Skin of body (tissue), 1 donor: ENCODE measurements at regions not wholly inside any gene's neighbourhood (a gene's known extent, or its start where the extent isn't known, plus 50 kb on each side); places are given as distances from the start of the nearest gene placed in this dataset.

Source experiments
- DNase-seq: peaks from one replicate; lab custom pipeline; 2025; lab: John Stamatoyannopoulos, UW

DNA sequence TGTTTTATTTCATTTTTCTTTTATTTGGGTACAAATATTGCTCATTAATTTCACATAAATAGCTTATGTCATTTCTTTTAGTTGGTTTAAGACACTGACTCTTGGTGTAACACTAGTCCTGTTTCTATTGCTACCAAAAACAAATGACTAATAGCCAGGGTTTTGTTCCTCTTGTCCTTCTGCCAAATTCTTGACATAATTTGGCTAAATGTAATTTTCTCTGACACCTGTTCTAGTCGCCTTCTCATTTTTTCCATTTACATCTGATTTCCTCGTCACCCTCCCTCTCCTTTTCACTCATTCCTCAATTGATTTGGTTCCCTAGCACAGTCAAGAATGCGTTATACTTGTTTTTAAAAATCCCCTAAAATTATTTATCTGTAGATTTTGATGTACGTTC lies 1718.7 kb downstream of the EFNB2 start:
- no peak for DNase-seq

DNA sequence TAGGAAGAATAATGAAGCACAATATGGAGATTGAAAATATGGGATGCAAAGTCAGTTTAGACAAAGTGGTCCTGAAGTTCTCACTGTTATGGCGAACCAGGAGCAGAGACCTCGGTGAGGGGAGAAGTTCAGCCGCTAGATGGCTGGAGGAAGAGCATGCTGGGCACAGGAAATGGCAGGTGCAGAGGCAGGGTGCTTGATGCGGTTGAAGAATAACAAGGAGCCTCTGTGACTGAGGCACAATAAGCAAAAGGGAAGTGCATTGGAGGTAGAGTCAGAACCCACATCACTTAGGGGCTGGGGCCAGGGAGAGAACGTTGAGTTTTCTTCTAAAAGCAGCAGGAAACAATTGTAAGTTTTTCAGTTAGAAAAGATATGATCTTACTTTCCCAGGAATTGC lies 1725.2 kb downstream of the EFNB2 start:
- no peak for DNase-seq

DNA sequence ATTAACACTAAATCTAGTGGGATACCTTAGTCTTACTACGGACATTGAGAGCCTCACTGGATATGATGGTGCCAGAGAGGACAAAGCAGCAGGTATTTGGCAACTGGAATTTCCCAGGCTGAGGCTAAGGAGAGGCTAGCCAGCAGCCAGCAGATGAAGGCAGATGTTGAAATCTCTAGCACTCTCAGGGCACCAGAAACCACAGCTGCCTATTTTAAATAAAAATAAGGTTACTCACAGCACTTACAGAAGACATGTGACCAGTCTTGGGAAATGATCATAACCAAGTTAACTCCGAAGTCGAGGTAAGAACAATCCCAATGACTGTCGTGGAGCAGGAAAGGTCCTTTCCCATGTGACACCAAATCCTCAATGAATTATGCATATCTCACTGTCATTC lies 1726.0 kb downstream of the EFNB2 start:
- no peak for DNase-seq

DNA sequence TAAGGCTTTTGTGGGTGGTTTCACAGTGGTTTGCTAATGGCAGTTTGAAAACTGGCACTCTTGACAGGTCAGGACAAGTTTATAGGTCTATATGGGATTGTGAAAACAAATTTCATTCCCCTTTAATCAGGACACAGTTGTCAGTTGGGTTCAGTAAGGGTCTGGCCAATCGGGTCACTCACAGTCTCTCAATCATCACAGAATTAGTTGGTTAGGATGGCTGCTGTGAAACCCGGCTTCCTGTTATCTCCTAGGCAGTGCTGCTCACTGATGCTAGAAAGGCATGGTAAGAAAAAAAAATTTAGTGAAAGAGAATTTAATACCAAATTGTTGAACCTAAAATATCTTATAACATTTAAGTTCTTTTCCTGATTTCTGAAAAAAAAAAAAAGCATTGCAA lies 1730.1 kb downstream of the EFNB2 start:
- DNase-seq = no peak

DNA sequence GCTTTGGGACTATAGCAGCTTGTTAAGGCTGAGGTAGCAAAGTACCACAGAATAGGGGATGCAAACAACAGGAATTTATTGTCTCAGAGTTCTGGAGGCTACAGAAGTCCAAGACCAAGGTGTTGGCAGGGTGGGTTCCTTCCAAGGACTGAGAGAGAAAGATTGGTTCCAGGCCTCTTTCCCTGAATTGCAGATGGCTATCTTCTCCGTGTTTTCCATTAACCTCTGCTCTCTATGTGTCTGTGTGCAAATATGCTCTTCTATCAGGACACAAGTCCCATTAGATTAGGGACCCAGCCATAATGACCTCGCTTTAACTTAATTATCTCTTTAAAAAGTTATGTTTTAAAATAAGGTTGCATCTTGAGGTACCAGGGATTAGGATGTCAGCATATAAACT lies 1732.9 kb upstream of the SLC10A2 start:
- DNase-seq = no peak

DNA sequence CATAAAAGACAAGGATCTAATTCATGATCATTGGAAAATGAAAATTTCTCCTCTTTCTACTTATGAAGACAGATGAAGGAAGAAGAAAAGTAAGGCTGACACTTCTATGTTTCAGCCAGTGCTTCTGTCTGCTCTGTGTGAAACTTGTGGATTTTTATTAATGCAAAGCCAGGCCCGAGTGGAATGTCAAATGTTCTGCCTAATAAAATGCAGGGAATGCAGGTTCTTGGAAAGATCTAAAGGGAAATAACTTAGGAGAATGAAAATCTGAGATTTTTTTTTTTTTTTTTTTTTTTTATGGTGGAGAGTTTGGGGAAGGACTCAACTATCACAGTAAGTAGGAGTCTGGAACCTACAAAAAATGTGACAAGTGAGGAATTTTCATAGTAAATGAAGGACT lies 1732.3 kb upstream of the SLC10A2 start:
- no peak for DNase-seq

DNA sequence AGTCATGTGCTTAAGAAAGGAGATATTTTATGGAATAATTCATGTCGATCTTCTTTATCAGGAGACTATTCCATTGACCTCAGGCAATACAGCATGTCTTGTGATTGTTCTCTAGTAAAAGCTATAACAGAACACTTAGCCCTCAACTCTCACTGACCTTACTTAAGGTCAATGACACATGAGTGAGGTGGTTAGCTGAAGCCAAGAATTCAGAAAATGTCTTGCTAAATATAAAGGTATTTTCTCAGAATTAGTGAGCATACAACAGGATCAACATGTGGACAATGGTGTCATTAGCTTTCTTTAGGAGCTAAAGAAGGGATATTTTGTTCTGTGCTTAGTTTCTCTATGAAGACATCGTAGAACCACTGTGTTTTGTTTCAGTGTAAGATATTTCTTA lies 1730.4 kb upstream of the SLC10A2 start:
- DNase-seq = no peak

DNA sequence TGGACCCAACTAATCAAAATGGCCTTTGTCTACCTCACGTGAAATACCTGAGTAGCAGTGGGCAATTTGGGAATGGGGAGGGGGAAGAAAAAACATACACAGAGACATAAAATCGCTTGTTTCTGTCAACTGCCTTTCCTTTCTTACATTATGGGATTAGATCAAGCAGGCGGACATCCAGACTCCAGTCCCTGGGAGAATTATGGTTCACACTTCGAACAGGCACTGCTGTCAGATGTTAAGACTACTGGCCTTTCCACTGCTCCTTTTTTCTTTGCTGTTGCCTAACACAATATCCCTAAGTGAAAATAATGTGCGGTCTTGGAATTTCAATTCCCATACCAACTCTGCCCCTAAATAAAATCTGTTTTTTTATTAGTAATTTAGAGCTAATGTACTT lies 1719.7 kb upstream of the SLC10A2 start:
- DNase-seq = no peak

DNA sequence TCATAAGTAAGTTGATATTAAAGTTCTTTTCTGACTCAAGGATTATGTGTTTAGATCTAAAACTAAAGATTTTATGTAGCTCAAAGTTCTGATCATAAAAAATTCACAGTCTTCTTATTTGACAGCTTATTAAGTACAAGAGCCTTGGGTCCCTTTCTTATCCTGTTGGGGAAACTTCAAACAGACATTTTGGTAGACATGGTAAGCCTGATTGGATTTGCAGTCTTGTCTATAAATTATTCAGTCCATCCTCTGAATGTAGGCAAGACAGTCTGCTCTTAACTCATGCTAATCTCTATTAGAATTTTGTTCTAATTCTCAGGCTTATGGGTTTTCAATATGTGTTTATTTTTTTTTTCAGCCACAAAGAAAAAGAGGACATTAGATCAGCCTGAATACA lies 1718.7 kb upstream of the SLC10A2 start:
- no peak for DNase-seq

DNA sequence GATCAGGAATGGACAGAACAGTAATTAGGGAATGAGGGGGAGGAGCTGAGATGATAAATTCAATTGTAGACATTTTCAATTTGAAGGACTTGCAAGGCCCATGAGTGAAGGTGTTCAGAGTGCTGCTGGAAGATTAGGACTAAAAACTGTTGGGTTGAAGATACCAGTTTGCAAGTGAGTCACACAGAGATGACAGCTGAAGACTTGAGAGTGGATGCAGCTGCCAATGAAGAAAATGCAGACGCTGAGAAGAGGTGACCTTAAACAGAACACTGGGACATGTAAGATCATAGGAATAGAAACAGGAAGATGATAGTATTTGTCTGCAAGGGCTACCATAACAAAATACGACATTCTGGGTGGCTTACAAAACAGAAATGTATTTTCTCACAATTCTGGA lies 1716.5 kb upstream of the SLC10A2 start:
- DNase-seq = no peak

DNA sequence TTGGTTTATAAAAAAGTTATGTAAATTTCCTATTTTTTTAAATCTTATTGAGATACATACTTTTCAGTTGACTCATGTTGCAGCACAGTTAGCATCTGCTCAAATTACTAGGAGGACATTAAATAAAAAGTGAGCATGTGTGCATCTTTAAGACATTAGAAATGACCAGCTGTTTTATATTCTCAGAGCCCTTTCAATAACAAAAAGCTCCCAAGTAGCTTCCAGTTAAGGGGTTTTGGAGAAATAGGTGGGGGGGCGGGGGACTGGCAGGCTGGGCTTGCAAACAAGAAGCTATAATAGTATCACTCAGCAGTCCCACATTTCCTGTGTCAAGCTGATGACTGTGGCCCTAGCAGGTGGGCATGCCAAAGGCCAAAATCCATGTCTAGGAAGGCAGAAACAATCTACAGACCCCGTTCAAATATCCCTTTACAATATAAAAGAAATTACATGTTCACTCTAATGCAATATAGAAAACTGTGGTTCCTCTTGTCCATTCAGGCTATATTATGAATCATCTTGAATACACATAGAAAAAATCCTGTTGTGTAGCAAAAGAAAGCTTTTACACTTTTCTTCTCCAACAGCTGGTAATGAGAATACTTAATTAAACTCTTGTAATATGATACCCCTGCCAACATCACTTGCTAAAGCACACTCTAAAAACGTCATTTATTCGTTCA lies 1713.2 kb upstream of the SLC10A2 start:
- DNase-seq = peak; percentile 34

DNA sequence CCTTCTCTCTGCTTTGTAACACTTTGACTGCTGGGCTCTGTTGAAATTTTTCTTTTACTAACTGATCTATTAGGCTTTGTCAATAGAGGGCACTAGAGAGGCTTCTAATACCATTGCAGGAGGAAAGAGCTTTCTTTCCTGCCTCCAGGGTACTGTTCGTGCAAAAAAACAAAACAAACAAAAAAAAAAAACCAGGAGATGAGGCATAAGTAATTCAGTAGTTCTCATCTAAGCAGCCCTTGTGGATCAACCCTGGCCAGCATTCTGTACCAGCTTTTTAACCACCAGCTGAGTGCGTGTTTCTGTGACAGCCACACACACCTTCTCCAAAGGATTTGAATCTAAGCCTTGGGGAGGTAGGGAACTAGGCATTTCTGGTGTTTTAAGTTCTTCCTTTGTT lies 1707.6 kb upstream of the SLC10A2 start:
- DNase-seq = peak; percentile 17

DNA sequence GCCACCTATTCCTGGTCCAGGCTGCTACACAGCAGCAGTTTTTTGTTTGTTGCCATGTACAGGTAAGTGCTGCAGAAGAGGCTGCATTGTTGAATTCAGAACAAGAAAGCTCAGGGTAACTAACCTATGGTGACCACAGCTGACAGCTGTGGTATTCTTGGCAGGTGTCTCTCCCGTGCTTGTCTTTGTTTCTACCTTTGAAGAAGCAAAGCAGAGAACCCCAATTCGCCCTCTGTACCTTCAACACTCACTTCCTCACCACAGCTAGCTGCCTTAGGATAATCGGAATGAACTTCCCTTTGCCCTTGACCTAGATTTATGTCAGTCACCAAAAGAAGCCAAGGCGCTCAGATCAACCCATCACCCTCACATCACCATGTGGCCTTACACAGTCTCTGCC lies 1703.3 kb upstream of the SLC10A2 start:
- no peak for DNase-seq

DNA sequence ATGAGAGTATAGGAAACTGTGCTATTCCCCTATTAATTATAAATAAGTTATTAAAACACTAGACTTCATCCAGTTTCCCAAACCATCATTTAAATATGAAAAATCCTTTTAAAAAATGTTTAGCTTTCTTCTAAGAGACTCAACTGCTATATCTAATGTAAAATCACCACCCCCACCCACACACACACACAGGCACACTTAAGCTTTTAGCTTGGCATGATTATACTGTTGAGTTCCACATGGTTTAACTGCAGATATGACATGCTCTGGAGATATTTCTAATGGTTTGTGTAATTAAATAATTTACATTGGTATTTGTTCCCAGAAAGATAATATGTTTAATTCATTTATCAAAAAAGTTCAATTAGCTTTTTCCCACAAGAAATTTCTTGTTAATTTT lies 1700.1 kb upstream of the SLC10A2 start:
- DNase-seq = no peak

DNA sequence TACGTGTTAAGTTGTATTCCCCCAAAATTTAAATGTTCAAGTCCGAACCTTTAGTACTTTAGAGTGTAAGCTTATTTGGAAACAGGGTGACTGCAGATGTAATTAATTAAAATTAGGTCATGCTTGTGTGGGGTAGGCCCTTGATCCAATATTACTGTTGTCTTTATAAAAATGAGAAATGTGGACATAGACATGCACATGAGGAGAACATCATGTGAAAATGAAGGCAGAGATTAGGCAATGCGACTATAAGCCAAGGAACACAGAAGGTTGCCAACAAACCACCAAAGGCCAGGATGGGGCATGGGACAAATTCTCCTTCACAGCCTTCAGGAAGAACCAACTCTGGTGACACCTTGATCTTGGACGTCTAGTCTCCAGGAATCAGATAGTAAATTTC lies 1698.4 kb upstream of the SLC10A2 start:
- no peak for DNase-seq

DNA sequence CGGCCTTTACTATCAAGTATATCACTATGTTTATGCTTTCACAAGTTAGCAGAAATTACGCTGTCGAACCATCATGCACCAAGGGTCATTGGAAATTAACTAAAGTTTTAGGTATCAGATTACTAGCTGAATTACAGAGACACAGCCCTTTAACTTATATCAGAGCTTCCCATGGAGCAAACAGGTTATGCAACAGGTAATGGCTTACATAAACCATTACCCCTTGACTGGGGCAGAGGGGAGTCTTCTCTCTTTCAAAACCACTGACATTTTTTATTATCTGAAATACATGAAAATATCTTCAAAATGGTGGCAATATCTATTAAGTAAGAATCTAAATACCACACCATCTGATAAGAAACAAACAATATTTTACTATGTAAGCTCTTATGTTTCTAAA lies 1692.9 kb upstream of the SLC10A2 start:
- DNase-seq = no peak

DNA sequence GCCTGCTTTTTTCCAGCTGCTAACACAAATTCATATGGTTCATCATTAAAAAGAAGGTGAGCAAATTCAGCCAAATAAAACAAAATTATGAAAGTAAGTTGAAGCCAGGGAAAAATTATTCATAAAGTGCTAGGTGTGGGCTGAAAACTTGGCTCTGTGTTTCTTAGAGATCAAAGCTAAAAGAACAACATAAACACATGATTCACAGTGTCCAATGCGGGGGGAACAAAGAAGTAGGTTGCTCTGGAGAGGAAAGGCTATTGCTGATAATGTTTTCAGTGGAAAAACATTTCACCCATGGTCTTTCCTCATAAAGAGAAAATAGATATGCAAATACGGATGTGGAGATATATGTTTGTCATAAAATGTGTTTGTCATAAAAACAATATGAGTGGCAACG lies 1691.5 kb upstream of the SLC10A2 start:
- no peak for DNase-seq

DNA sequence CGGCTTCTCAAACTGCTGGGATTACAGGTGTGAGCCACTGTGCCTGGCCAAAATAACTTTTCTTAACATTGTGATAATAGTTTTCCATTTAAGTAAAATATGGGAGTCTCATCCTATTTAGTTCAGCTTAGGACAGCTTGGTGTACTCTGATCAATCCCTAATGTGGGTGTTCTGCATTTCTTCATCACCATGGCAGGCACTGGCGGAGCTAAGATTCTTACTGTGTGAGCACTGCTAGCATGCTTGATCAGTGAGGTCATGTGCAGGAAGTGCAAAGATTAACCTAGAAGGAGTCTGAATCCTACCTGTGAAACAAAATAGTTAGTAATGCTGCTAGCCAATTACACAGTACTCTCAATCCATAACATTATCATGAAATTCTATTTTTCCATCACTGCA lies 1684.2 kb upstream of the SLC10A2 start:
- DNase-seq = no peak

DNA sequence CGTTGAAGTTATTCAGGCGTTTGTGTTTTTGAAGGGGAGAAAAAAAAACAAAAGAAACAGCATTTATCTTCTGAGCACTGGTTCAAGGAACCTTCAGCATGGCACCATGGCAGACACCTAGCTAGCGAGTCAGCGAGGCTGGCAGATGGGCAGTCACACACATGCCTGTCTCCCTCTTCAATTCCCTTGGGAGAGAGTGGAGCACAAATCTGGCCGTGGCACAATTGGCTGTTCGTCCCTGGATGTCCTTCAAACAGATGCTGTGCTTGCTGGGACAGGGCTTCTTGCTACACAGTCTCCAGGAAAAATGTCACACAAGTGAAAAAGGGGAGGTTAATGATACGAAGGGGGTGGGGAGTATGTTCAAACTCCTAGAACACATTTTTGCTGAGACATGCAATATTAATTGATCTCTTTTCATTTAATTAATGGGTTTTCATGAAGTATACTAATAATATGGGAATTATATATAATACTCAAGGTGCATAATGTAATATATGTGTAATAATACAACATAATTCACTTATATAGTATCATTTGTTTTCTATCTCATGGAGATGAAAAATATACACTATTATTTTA lies 1674.5 kb upstream of the SLC10A2 start:
- DNase-seq = no peak

DNA sequence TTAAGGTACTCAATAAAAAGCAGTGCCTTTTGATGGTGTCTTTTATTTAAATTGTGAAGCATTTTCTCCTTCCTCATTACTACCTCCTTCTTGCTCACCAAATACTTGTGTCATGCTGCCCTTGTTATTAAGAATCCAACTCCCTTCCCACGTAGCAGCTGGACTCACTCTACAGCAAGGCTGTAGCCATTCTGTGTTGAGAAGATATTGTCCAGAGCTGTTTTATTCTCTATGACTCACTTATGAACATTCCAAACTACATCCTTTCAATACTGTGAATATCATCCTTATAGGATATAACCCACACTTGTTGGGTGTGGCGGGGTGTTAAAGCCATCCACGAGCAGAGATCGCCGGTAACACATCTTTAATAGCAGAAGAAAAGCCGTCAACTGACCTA lies 1671.5 kb upstream of the SLC10A2 start:
- no peak for DNase-seq

DNA sequence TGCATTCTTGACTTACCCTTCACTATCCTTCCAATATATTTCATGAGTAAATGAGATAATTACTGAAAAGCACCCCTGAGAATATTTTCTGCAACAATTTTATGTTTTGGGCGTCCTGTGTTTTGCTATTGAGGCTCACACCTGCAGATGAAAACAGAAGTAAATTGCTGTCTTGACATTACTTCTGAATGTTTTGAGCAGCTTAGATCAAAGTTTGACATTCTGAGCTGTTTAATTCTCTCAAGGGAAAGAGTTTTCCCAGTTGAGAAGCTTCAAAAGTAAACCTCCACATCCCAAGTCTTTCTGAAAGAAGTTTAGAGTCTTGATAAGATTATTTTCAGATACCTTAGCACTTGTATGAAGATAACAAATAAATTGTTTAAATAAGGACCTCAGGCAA lies 1667.2 kb upstream of the SLC10A2 start:
- DNase-seq = no peak

DNA sequence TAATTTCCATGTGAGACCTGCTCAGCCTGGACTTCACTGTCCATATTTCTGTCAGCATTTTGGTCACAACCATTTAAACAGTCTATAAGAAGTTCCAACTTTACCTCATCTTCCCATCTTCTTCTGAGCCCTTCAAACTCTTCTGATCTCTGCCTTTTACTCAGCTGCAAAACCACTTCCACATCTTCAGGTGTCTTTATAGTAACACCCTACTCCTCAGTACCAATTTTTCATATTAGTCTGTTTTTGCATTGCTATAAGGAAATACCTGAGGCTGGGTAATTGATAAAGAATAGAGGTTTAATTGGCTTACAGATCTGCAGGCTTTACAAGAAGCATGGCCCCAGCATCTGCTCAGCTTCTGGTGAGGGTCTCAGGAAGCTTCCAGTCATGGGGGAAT lies 1648.9 kb upstream of the SLC10A2 start:
- DNase-seq = no peak

DNA sequence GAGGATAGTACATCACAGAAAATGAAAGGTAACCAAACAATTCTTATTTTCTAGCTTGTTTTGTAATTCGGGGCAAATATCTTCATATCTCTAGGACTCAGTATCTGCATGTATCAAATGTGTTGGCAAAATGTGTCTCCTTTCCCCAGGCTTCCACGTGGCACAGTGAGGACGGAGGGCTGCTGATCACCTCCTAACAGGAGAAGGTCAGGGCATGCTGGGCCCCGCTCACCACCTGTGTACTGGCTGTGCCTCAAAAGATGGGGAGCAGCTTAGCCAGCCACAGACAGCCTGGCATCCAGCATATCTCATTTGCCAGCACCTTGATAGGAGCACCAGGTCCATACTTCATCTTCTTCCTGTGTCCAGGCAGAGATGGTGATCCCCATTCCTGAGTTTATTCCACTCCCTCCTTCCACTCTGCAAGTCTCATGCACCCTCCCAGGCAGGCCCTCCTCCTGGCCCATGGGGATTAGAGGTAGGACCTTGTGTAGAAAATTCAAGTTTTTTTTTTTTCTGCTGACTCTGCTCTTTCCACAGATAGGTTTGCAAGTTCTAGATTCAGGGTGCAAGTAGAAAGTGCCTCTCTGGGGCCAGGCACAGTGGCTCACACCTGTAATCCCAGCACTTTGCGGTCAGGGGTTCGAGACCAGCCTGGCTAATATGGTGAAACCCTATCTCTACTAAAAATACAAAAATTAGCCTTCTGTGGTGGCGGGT lies 1639.0 kb upstream of the SLC10A2 start:
- DNase-seq = no peak
